Loucy (cell line): ENCODE measurements at regions not wholly inside any gene's neighbourhood (a gene's known extent, or its start where the extent isn't known, plus 50 kb on each side); places are given as distances from the start of the nearest gene placed in this dataset.

Experiments used
- H2AFZ ChIP-seq: fragments of 200-600 bp; sonication (generic); 2 replicates; pipeline ENCODE4 v1.6.0; 2016; ENCODE audit warnings: antibody characterized with exemption, mild to moderate bottlenecking, low read length, moderate library complexity
- H3F3A ChIP-seq: fragments of 200-600 bp; 2 replicates; pipeline ENCODE4 v1.6.0; 2016; ENCODE audit warnings: antibody characterized with exemption, low read depth, mild to moderate bottlenecking
- H3K27me3 ChIP-seq: fragments of 200-600 bp; sonication (generic); 2 replicates; pipeline ENCODE4 v1.6.1; 2014; ENCODE audit warnings: low read length, mild to moderate bottlenecking; ENCODE audit not compliant: insufficient read depth, poor library complexity, severe bottlenecking
- H3K36me3 ChIP-seq: fragments of 200-600 bp; sonication (generic); 2 replicates; pipeline ENCODE4 v1.6.1; 2016; ENCODE audit warnings: low read length; ENCODE audit not compliant: insufficient read depth
- H3K4me1 ChIP-seq: fragments of 200-600 bp; sonication (generic); 2 replicates; pipeline ENCODE4 v1.5.1; 2014; ENCODE audit warnings: low read length, mild to moderate bottlenecking; ENCODE audit not compliant: insufficient read depth, poor library complexity, severe bottlenecking
- H3K4me2 ChIP-seq: fragments of 200-600 bp; sonication (generic); 2 replicates; pipeline ENCODE4 v1.6.0; 2014; ENCODE audit warnings: antibody characterized with exemption, low read length, low read depth, mild to moderate bottlenecking; ENCODE audit not compliant: poor library complexity, severe bottlenecking
- H3K4me3 ChIP-seq: fragments of 200-600 bp; sonication (generic); 2 replicates; pipeline ENCODE4 v1.5.1; 2014; ENCODE audit warnings: low read length, mild to moderate bottlenecking, mixed read lengths; ENCODE audit not compliant: poor library complexity, severe bottlenecking
- H3K79me2 ChIP-seq: fragments of 200-600 bp; sonication (generic); 2 replicates; pipeline ENCODE4 v1.6.1; 2014; ENCODE audit warnings: low read length; ENCODE audit not compliant: insufficient read depth
- H3K9ac ChIP-seq: fragments of 200-600 bp; sonication (generic); 2 replicates; pipeline ENCODE4 v1.6.0; 2014; ENCODE audit warnings: mild to moderate bottlenecking, low read depth, low read length, moderate library complexity; ENCODE audit not compliant: poor library complexity, severe bottlenecking
- H3K9me2 ChIP-seq: fragments of 200-600 bp; sonication (generic); replicated peaks from 2 replicates; pipeline ENCODE4 v1.6.1; 2016; ENCODE audit warnings: low read depth, low read length, mixed read lengths
- H3K9me3 ChIP-seq: fragments of 200-600 bp; sonication (generic); 2 replicates; pipeline ENCODE4 v1.6.1; 2014; ENCODE audit warnings: mild to moderate bottlenecking, antibody characterized with exemption, low read length, low read depth; ENCODE audit not compliant: insufficient read depth
- H4K20me1 ChIP-seq: fragments of 200-600 bp; sonication (generic); 2 replicates; pipeline ENCODE4 v1.6.0; 2014; ENCODE audit warnings: antibody characterized with exemption, low read length, mild to moderate bottlenecking; ENCODE audit not compliant: insufficient read depth, poor library complexity, severe bottlenecking
- EZH2phosphoT487 ChIP-seq: fragments of 200-600 bp; IDR thresholded peaks from 2 replicates; pipeline ENCODE4 v1.6.1; 2018; ENCODE audit warnings: antibody characterized with exemption, mild to moderate bottlenecking, moderate library complexity, borderline replicate concordance
- TF ChIP-seq, protein P1 (sequence below): fragments of 200-600 bp; sonication (generic); conservative IDR thresholded peaks from 2 replicates; pipeline ENCODE4 v1.5.1; 2014; ENCODE audit warnings: mild to moderate bottlenecking, antibody characterized with exemption, low read length

DNA sequence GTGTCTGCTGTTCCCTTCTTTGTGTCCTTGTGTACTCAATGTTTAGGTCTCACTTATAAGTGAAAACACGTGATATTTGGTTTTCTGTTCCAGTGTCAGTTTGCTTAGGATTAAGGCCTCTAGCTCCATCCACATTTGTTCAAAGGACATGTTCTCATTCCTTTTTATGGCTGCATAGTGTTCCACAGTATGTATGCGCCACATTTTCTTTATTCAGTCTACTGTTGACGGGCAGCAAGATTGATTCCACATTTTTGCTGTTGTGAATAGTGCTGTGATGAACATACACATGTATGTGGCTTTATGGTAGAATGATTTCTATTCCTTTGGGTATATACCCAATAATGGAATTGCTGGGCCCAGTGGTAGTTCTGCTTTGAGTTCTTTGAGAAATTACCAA is 122.7 kb upstream of the THBS1 start:
- no peak overlapping the region for H3K4me3 ChIP-seq
- no peaks in the 10 kb centered on the region for H4K20me1 ChIP-seq
- H3F3A ChIP-seq, result no peaks in the 10 kb centered on the region
- no peaks in the 10 kb centered on the region for H3K79me2 ChIP-seq
- H2AFZ ChIP-seq, result no peak overlapping the region
- no peak overlapping the region for H3K4me2 ChIP-seq
- H3K9me3 ChIP-seq, result no peaks in the 10 kb centered on the region
- TF ChIP-seq, protein P1, sequence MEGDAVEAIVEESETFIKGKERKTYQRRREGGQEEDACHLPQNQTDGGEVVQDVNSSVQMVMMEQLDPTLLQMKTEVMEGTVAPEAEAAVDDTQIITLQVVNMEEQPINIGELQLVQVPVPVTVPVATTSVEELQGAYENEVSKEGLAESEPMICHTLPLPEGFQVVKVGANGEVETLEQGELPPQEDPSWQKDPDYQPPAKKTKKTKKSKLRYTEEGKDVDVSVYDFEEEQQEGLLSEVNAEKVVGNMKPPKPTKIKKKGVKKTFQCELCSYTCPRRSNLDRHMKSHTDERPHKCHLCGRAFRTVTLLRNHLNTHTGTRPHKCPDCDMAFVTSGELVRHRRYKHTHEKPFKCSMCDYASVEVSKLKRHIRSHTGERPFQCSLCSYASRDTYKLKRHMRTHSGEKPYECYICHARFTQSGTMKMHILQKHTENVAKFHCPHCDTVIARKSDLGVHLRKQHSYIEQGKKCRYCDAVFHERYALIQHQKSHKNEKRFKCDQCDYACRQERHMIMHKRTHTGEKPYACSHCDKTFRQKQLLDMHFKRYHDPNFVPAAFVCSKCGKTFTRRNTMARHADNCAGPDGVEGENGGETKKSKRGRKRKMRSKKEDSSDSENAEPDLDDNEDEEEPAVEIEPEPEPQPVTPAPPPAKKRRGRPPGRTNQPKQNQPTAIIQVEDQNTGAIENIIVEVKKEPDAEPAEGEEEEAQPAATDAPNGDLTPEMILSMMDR, result no peak
- TF ChIP-seq EZH2phosphoT487, result no peak
- H3K27me3 ChIP-seq, result no peaks in the 10 kb centered on the region
- no peaks in the 10 kb centered on the region for H3K9me2 ChIP-seq
- H3K9ac ChIP-seq, result no peak overlapping the region
- H3K4me1 ChIP-seq, result no peaks in the 10 kb centered on the region
- H3K36me3 ChIP-seq, result no peaks in the 10 kb centered on the region

DNA sequence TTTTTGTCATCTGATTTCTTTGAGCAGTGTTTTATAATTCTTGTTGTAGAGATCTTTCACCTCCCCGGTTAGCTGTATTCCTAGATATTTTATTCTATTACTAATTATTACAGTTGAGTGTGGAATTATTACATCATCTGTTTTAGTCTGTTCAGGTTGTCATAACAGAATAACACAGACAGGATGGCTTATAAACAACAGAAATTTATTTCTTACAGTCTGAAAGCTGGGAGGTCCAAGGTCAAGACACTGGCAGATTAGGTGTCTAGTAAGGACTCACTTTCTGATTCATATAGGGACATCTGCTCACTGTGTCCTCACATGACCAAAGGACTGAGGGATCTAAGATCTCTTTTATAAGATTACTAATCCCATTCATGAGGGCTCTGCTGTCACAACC is 121.3 kb upstream of the THBS1 start:
- Histone ChIP-seq H2AFZ (no peak overlapping the region), H3K27me3 (no peaks in the 10 kb centered on the region), H3K9ac (no peak overlapping the region), H3K79me2 (no peaks in the 10 kb centered on the region), H3K9me3 (no peaks in the 10 kb centered on the region), H3K4me3 (no peak overlapping the region), H3K4me2 (no peak overlapping the region), H3K4me1 (no peaks in the 10 kb centered on the region), H3K9me2 (no peaks in the 10 kb centered on the region), H4K20me1 (no peaks in the 10 kb centered on the region), H3K36me3 (no peaks in the 10 kb centered on the region), H3F3A (no peaks in the 10 kb centered on the region)
- TF ChIP-seq, protein P1, result no peak
- no peak for TF ChIP-seq EZH2phosphoT487

- H3K9ac ChIP-seq, result no peak overlapping the region
- no peaks in the 10 kb centered on the region for H3F3A ChIP-seq
These were observed 120.1 kb upstream of the THBS1 start for GRCh38 chr15:39460748-39461147.

More at GRCh38 chr15:39460748-39461147, 120.1 kb upstream of the THBS1 start:
- no peak overlapping the region for H3K4me3 ChIP-seq
- no peak overlapping the region for H3K4me2 ChIP-seq
- H2AFZ ChIP-seq, result no peak overlapping the region
- H3K36me3 ChIP-seq, result no peaks in the 10 kb centered on the region
- H3K4me1 ChIP-seq, result peaks cover 2% of the 10 kb centered on the region
- H3K9me2 ChIP-seq, result no peaks in the 10 kb centered on the region
- TF ChIP-seq EZH2phosphoT487, result no peak
- TF ChIP-seq, protein P1, result no peak
- H3K27me3 ChIP-seq, result no peaks in the 10 kb centered on the region
- no peaks in the 10 kb centered on the region for H3K9me3 ChIP-seq
- H3K79me2 ChIP-seq, result no peaks in the 10 kb centered on the region
- H4K20me1 ChIP-seq, result no peaks in the 10 kb centered on the region
